HEK293 (cell line): ENCODE measurements at regions not wholly inside any gene's neighbourhood (a gene's known extent, or its start where the extent isn't known, plus 50 kb on each side); places are given as distances from the start of the nearest gene placed in this dataset.

Experiments
- CTCF ChIA-PET: fragments of 350-600 bp; formaldehyde crosslinking; extraction: SDS; loops from one replicate; lab custom pipeline; 2021; ENCODE audit warnings: antibody characterized with exemption; lab: Yijun Ruan, JAX
- POLR2A ChIA-PET: fragments of 300-600 bp; formaldehyde crosslinking; extraction: SDS; loops from one replicate; lab custom pipeline; 2020; ENCODE audit warnings: antibody characterized with exemption, inconsistent platforms; lab: Yijun Ruan, JAX
- H3K27ac ChIP-seq: fragments of 200-500 bp; sonication (Bioruptor generic); 2 replicates; pipeline ENCODE4 v1.5.1; 2014; ENCODE audit warnings: low read depth, low read length, control low read depth, inconsistent platforms; ENCODE audit errors: extremely low read depth
- H3K36me3 ChIP-seq, 2 experiments: fragments of 200-500 bp in 1 of 2; sonication (Bioruptor generic) in 1 of 2; 1 replicate in 1 of 2; 2 replicates in 1 of 2; pipeline ENCODE4 v1.5.1; 2014 to 2017; ENCODE audit warnings: inconsistent platforms in 2 of 2, low read length in 2 of 2; ENCODE audit not compliant: control insufficient read depth in 2 of 2, insufficient read depth in 1 of 2
- H3K4me1 ChIP-seq: fragments of 200-500 bp; sonication (Bioruptor generic); 2 replicates; pipeline ENCODE4 v1.5.1; 2014; ENCODE audit warnings: mild to moderate bottlenecking, low read length, inconsistent platforms; ENCODE audit not compliant: control insufficient read depth, insufficient read depth
- H3K4me3 ChIP-seq: 2 replicates; pipeline ENCODE4 v1.5.1; 2011; ENCODE audit warnings: low read depth, mild to moderate bottlenecking, control low read depth, low read length, moderate library complexity
- H3K9me3 ChIP-seq: fragments of 200-500 bp; sonication (Bioruptor generic); 2 replicates; pipeline ENCODE4 v1.5.1; 2014; ENCODE audit warnings: low read depth, low read length, inconsistent platforms; ENCODE audit not compliant: control insufficient read depth, insufficient read depth
- ATF2 ChIP-seq: fragments of 450-650 bp; formaldehyde crosslinking; IDR thresholded peaks from 2 replicates; pipeline ENCODE4 v1.5.1; 2016; ENCODE audit warnings: missing biosample characterization, missing genetic modification characterization, low read depth
- BCL11B ChIP-seq: fragments of 450-650 bp; formaldehyde crosslinking; IDR thresholded peaks from 2 replicates; pipeline ENCODE4 v1.5.1; 2016; ENCODE audit warnings: low read depth, missing biosample characterization, missing genetic modification characterization
- FEZF1 ChIP-seq: fragments of 450-650 bp; formaldehyde crosslinking; IDR thresholded peaks from 2 replicates; pipeline ENCODE4 v1.5.1; 2016; ENCODE audit warnings: missing biosample characterization, missing genetic modification characterization
- GLI2 ChIP-seq: fragments of 450-650 bp; formaldehyde crosslinking; IDR thresholded peaks from 2 replicates; pipeline ENCODE4; 2017; ENCODE audit warnings: missing biosample characterization, missing genetic modification characterization, low read depth, borderline replicate concordance
- GLI4 ChIP-seq: fragments of 450-650 bp; formaldehyde crosslinking; IDR thresholded peaks from 2 replicates; pipeline ENCODE4 v1.5.1; 2016; ENCODE audit warnings: missing biosample characterization, missing genetic modification characterization
- GLIS1 ChIP-seq: fragments of 450-650 bp; formaldehyde crosslinking; IDR thresholded peaks from 2 replicates; pipeline ENCODE4 v1.5.1; 2016; ENCODE audit warnings: missing biosample characterization, missing genetic modification characterization
- HOXC10 ChIP-seq: sonication (generic); formaldehyde crosslinking; IDR thresholded peaks from 2 replicates; pipeline ENCODE4 v1.8.1; 2023; ENCODE audit warnings: mild to moderate bottlenecking, missing genetic modification reagents
- HOXD13 ChIP-seq: sonication (generic); formaldehyde crosslinking; IDR thresholded peaks from 2 replicates; pipeline ENCODE4 v1.8.0; 2022; ENCODE audit warnings: missing genetic modification reagents, borderline replicate concordance
- IKZF3 ChIP-seq: fragments of 450-650 bp; IDR thresholded peaks from 2 replicates; pipeline ENCODE4 v1.5.0; 2018; ENCODE audit warnings: missing biosample characterization, mild to moderate bottlenecking, missing genetic modification characterization, moderate library complexity
- KLF9 ChIP-seq: fragments of 450-650 bp; formaldehyde crosslinking; IDR thresholded peaks from 2 replicates; pipeline ENCODE4 v1.5.1; 2016; ENCODE audit warnings: missing biosample characterization, missing genetic modification characterization, low read depth
- PRDM4 ChIP-seq: fragments of 450-650 bp; formaldehyde crosslinking; IDR thresholded peaks from 2 replicates; pipeline ENCODE4 v1.5.1; 2017; ENCODE audit warnings: missing biosample characterization, missing genetic modification characterization
- RBAK ChIP-seq: fragments of 450-650 bp; formaldehyde crosslinking; IDR thresholded peaks from 2 replicates; pipeline ENCODE4 v1.5.1; 2016; ENCODE audit warnings: missing biosample characterization, missing genetic modification characterization
- TRIM28 ChIP-seq: IDR thresholded peaks from 2 replicates; pipeline ENCODE4 v1.6.1; 2011; ENCODE audit warnings: low read length, control low read depth, borderline replicate concordance
- YY1 ChIP-seq: fragments of 450-650 bp; formaldehyde crosslinking; IDR thresholded peaks from 2 replicates; pipeline ENCODE4 v1.5.1; 2018; ENCODE audit warnings: missing biosample characterization, missing genetic modification characterization
- ZBTB1 ChIP-seq: fragments of 450-650 bp; formaldehyde crosslinking; IDR thresholded peaks from 2 replicates; pipeline ENCODE4 v1.5.1; 2016; ENCODE audit warnings: missing biosample characterization, missing genetic modification characterization
- ZBTB17 ChIP-seq: fragments of 450-650 bp; formaldehyde crosslinking; IDR thresholded peaks from 2 replicates; pipeline ENCODE4 v1.5.1; 2016; ENCODE audit warnings: missing biosample characterization, missing genetic modification characterization
- ZFHX2 ChIP-seq: fragments of 450-650 bp; formaldehyde crosslinking; conservative IDR thresholded peaks from 2 replicates; pipeline ENCODE4 v1.5.1; 2016; ENCODE audit warnings: missing biosample characterization, missing genetic modification characterization
- ZIC2 ChIP-seq: fragments of 450-650 bp; formaldehyde crosslinking; IDR thresholded peaks from 2 replicates; pipeline ENCODE4 v1.5.1; 2016; ENCODE audit warnings: missing biosample characterization, missing genetic modification characterization
- ZNF16 ChIP-seq: fragments of 450-650 bp; formaldehyde crosslinking; IDR thresholded peaks from 2 replicates; pipeline ENCODE4 v1.5.1; 2016; ENCODE audit warnings: low read depth, missing biosample characterization, missing genetic modification characterization
- ZNF174 ChIP-seq: fragments of 450-650 bp; formaldehyde crosslinking; IDR thresholded peaks from 2 replicates; pipeline ENCODE4 v1.5.0; 2017; ENCODE audit warnings: missing biosample characterization, mild to moderate bottlenecking, missing genetic modification characterization
- ZNF19 ChIP-seq: fragments of 450-650 bp; formaldehyde crosslinking; IDR thresholded peaks from 2 replicates; pipeline ENCODE4; 2016; ENCODE audit warnings: missing biosample characterization, missing genetic modification characterization, low read depth
- ZNF341 ChIP-seq: fragments of 450-650 bp; formaldehyde crosslinking; IDR thresholded peaks from 2 replicates; pipeline ENCODE4; 2016; ENCODE audit warnings: low read depth, missing biosample characterization, missing genetic modification characterization
- ZNF394 ChIP-seq: fragments of 450-650 bp; formaldehyde crosslinking; IDR thresholded peaks from 2 replicates; pipeline ENCODE4 v1.5.1; 2016; ENCODE audit warnings: missing biosample characterization, missing genetic modification characterization, mild to moderate bottlenecking, moderate library complexity, borderline replicate concordance
- ZNF423 ChIP-seq: fragments of 450-650 bp; formaldehyde crosslinking; IDR thresholded peaks from 2 replicates; pipeline ENCODE4 v1.5.1; 2016; ENCODE audit warnings: missing biosample characterization, missing genetic modification characterization
- ZNF596 ChIP-seq: fragments of 450-650 bp; IDR thresholded peaks from 2 replicates; pipeline ENCODE4 v1.5.0; 2018; ENCODE audit warnings: missing biosample characterization, mild to moderate bottlenecking, missing genetic modification characterization, moderate library complexity
- ZNF654 ChIP-seq: fragments of 450-650 bp; formaldehyde crosslinking; IDR thresholded peaks from 2 replicates; pipeline ENCODE4 v1.5.1; 2016; ENCODE audit warnings: low read depth, missing biosample characterization, missing genetic modification characterization
- ZNF747 ChIP-seq: fragments of 450-650 bp; formaldehyde crosslinking; IDR thresholded peaks from 2 replicates; pipeline ENCODE4 v1.5.1; 2016; ENCODE audit warnings: missing biosample characterization, missing genetic modification characterization
- ZNF843 ChIP-seq: fragments of 450-650 bp; formaldehyde crosslinking; IDR thresholded peaks from 2 replicates; pipeline ENCODE4 v1.5.1; 2016; ENCODE audit warnings: missing biosample characterization, missing genetic modification characterization
- TF ChIP-seq, protein P1 (sequence below): fragments of 450-650 bp; formaldehyde crosslinking; IDR thresholded peaks from 2 replicates; pipeline ENCODE4 v1.5.1; 2016; ENCODE audit warnings: missing biosample characterization, missing genetic modification characterization
- TF ChIP-seq, protein P2 (sequence below): fragments of 450-650 bp; formaldehyde crosslinking; IDR thresholded peaks from 2 replicates; pipeline ENCODE4 v1.5.1; 2016; ENCODE audit warnings: missing biosample characterization, missing genetic modification characterization

DNA sequence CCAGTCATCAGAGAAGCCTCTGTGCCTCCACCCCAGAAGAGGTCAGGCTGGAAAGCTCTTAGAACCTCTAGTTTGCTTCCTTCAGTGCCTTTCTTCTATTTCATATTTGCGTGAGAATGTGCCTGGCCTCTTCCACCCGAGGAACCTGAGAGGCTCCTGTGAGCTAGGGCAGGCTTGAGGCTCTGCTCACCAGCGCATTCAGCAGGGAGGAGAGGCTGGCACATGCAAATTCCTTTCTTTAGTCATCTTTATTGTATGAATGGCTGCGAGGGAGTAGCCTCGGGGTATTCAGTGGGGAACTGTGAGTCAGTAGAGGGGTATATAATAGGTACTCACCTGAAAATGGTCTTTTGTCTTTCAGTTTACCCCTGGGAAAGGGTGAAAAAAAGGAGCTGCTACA is 268.3 kb downstream of the ABCC12 start (continued):
- TF ChIP-seq, protein P1, sequence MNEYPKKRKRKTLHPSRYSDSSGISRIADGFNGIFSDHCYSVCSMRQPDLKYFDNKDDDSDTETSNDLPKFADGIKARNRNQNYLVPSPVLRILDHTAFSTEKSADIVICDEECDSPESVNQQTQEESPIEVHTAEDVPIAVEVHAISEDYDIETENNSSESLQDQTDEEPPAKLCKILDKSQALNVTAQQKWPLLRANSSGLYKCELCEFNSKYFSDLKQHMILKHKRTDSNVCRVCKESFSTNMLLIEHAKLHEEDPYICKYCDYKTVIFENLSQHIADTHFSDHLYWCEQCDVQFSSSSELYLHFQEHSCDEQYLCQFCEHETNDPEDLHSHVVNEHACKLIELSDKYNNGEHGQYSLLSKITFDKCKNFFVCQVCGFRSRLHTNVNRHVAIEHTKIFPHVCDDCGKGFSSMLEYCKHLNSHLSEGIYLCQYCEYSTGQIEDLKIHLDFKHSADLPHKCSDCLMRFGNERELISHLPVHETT (tag by site-specific recombination) = no peak
- no peak for TF ChIP-seq HOXC10 (CRISPR knock-in tag)
- TF ChIP-seq ZNF174 (tag by site-specific recombination) = no peak

DNA sequence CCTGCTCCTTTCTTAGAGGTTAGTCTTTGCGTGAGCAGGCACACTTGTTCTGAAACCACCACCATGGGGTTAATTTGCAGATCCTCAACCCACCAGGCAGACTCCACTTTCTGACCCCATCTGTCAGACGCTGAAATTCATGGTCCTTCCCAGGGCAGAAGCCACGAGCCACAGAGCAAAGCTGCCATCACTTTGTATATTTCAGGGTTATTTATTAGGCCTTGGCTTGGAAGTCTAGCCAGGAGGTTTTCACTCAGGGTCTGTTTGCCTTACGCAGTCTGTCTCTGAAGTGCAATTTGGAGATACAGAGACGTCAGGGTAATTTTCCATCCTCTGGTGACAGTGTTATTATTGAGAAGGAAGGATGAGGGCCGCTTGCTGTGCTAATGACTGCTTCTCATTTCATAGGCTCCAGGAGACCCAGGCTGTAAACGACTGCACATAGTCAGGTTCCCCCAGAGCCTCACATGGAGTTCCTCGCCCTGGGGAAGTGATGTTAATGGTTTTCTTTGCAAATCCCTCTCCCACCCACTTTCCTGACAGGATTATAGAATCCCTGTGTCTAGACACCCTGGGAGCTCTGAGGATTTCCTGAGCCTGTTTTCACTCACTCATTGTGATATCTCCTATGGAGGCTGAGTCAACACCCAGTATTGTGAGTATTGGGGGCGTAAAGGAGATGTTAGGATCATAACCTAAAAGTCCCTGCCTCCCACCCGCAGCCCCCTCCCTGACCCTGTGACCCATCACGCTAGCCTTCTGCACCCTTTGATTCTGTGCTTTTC is 269.0 kb downstream of the ABCC12 start:
- ChIA-PET POLR2A (no interaction called here), CTCF (interaction anchor here (0.6 kb wide), 2 partner anchors 13 to 46 kb away, joined by 3 read pairs; no protein-coding TSS in a partner anchor)
- H3K4me1 ChIP-seq = no peaks in the 10 kb centered on the region
- no peak overlapping the region for H3K27ac ChIP-seq
- H3K36me3 ChIP-seq = no peaks in the 10 kb centered on the region
- no peaks in the 10 kb centered on the region for H3K9me3 ChIP-seq
- no peak overlapping the region for H3K4me3 ChIP-seq
- TF ChIP-seq TRIM28 (peak; percentile 62; the same call in 1 of the 2 replicates), GLI4 (tag by site-specific recombination) (no peak), ZNF654 (tag by site-specific recombination) (no peak), ZNF19 (tag by site-specific recombination) (no peak), ZFHX2 (tag by site-specific recombination) (0 out of 2 replicates have a peak, but pooled peaks have one; percentile 20), RBAK (tag by site-specific recombination) (no peak), PRDM4 (tag by site-specific recombination) (no peak), KLF9 (tag by site-specific recombination) (no peak), ZNF596 (no peak), GLIS1 (peak; percentile 50; the same call in 1 of the 2 replicates), YY1 (tag by site-specific recombination) (no peak), ZNF423 (tag by site-specific recombination) (0 out of 2 replicates have a peak, but pooled peaks have one; percentile 23), ZNF341 (tag by site-specific recombination) (no peak), BCL11B (tag by site-specific recombination) (no peak), FEZF1 (tag by site-specific recombination) (peak; percentile 91), ZIC2 (tag by site-specific recombination) (peak; percentile 96), ZNF843 (tag by site-specific recombination) (peak; percentile 23; the same call in 1 of the 2 replicates), ZNF747 (tag by site-specific recombination) (no peak), IKZF3 (tag by site-specific recombination) (no peak), GLI2 (tag by site-specific recombination) (peak; percentile 22; the same call in 1 of the 2 replicates), ATF2 (tag by site-specific recombination) (no peak), ZNF394 (tag by site-specific recombination) (no peak), ZNF16 (tag by site-specific recombination) (no peak), ZBTB1 (no peak), ZBTB17 (tag by site-specific recombination) (no peak), HOXD13 (no peak)
- TF ChIP-seq, protein P2, sequence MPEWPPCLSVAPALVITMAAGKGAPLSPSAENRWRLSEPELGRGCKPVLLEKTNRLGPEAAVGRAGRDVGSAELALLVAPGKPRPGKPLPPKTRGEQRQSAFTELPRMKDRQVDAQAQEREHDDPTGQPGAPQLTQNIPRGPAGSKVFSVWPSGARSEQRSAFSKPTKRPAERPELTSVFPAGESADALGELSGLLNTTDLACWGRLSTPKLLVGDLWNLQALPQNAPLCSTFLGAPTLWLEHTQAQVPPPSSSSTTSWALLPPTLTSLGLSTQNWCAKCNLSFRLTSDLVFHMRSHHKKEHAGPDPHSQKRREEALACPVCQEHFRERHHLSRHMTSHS (tag by site-specific recombination) = no peak
